ENCODE measurements at regions not wholly inside any gene's neighbourhood (a gene's known extent, or its start where the extent isn't known, plus 50 kb on each side); places are given as distances from the start of the nearest gene placed in this dataset.

DNA sequence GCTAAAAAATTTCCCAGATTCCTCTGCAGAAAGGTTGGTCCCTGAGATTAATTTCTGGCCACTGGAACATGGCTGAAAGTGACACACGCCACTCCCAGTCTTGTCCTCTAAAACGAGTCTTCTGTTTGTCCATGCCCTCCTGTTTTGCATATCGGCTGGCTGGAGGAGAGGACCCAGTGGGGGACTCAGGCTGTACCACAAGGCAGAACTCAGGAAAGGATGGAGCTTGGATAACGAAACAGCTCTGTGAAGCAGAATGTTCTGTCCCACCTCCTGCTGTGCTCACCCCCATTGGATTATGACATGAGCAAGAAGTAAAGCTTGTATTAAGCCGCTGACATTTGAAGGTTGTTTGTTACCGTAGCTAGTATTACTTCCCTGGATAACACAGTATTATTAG is 856.2 kb downstream of the BCL11B start:
- TF ChIP-seq, protein P1, sequence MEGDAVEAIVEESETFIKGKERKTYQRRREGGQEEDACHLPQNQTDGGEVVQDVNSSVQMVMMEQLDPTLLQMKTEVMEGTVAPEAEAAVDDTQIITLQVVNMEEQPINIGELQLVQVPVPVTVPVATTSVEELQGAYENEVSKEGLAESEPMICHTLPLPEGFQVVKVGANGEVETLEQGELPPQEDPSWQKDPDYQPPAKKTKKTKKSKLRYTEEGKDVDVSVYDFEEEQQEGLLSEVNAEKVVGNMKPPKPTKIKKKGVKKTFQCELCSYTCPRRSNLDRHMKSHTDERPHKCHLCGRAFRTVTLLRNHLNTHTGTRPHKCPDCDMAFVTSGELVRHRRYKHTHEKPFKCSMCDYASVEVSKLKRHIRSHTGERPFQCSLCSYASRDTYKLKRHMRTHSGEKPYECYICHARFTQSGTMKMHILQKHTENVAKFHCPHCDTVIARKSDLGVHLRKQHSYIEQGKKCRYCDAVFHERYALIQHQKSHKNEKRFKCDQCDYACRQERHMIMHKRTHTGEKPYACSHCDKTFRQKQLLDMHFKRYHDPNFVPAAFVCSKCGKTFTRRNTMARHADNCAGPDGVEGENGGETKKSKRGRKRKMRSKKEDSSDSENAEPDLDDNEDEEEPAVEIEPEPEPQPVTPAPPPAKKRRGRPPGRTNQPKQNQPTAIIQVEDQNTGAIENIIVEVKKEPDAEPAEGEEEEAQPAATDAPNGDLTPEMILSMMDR (IDR thresholded peaks at IDR 0.05; ENCODE audit: low read depth, low read length): no peak
- no peak for TF ChIP-seq POLR2A (IDR thresholded peaks at IDR 0.05; ENCODE audit: extremely low read depth, insufficient read length)
- TF ChIP-seq, protein P2, sequence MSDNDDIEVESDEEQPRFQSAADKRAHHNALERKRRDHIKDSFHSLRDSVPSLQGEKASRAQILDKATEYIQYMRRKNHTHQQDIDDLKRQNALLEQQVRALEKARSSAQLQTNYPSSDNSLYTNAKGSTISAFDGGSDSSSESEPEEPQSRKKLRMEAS (IDR thresholded peaks at IDR 0.05; ENCODE audit: low read depth, low read length): no peak

All from NB4 (cell line).